SK-N-SH treated with all-trans-retinoic acid at 6 μM for 48 hours (cell line): ENCODE measurements at regions not wholly inside any gene's neighbourhood (a gene's known extent, or its start where the extent isn't known, plus 50 kb on each side); places are given as distances from the start of the nearest gene placed in this dataset.

Experiments used
- ISL1 ChIP-seq: fragments of 250-450 bp; sonication (Bioruptor Pico); IDR thresholded peaks from 2 replicates; pipeline ENCODE4 v2.1.2; 2022; ENCODE audit warnings: mild to moderate bottlenecking, moderate library complexity
- PATZ1 ChIP-seq: fragments of 250-450 bp; sonication (Bioruptor Pico); IDR thresholded peaks from 2 replicates; pipeline ENCODE4 v1.8.0; 2020; ENCODE audit warnings: mild to moderate bottlenecking, moderate library complexity, borderline replicate concordance
- TCF4 ChIP-seq: fragments of 250-450 bp; sonication (Bioruptor Pico); IDR thresholded peaks from 2 replicates; pipeline ENCODE4 v1.8.0; 2021; ENCODE audit warnings: mild to moderate bottlenecking, moderate library complexity, borderline replicate concordance
- TF ChIP-seq, protein P1 (sequence below): fragments of 250-450 bp; sonication (Bioruptor Pico); IDR thresholded peaks from 2 replicates; pipeline ENCODE4 v1.8.0; 2021; ENCODE audit warnings: low read depth, mild to moderate bottlenecking, moderate library complexity, borderline replicate concordance

- TF ChIP-seq PATZ1 (no peak), ISL1 (CRISPR knock-in tag) (no peak), TCF4 (no peak)
- TF ChIP-seq, protein P1, sequence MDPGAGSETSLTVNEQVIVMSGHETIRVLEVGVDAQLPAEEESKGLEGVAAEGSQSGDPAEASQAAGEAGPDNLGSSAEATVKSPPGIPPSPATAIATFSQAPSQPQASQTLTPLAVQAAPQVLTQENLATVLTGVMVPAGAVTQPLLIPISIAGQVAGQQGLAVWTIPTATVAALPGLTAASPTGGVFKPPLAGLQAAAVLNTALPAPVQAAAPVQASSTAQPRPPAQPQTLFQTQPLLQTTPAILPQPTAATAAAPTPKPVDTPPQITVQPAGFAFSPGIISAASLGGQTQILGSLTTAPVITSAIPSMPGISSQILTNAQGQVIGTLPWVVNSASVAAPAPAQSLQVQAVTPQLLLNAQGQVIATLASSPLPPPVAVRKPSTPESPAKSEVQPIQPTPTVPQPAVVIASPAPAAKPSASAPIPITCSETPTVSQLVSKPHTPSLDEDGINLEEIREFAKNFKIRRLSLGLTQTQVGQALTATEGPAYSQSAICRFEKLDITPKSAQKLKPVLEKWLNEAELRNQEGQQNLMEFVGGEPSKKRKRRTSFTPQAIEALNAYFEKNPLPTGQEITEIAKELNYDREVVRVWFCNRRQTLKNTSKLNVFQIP, result no peak
Measured at GRCh38 chr16:59252317-59252716, 518.2 kb upstream of the GOT2 start.
